ENCODE measurements at regions not wholly inside any gene's neighbourhood (a gene's known extent, or its start where the extent isn't known, plus 50 kb on each side); places are given as distances from the start of the nearest gene placed in this dataset.

- no peaks in the 10 kb centered on the region for H3K36me3 ChIP-seq (ENCODE audit: insufficient read depth, low read length)
- H3K27me3 ChIP-seq (ENCODE audit: insufficient read depth, low read length) = no peaks in the 10 kb centered on the region
- no peak overlapping the region for H3K4me3 ChIP-seq (ENCODE audit: low read length)
- H3K4me1 ChIP-seq (ENCODE audit: insufficient read depth, low read length) = no peaks in the 10 kb centered on the region
- H3K9ac ChIP-seq (ENCODE audit: low read depth, low read length) = no peak overlapping the region
- no peak overlapping the region for H3K27ac ChIP-seq (ENCODE audit: low read depth, low read length)
- no peaks in the 10 kb centered on the region for H3K9me3 ChIP-seq (ENCODE audit: insufficient read depth, low read depth, low read length)
These were observed 199.2 kb upstream of the SLC39A10 start for GRCh38 chr2:195457873-195458272.

- Histone ChIP-seq H3K27me3 (ENCODE audit: insufficient read depth, low read length) (no peaks in the 10 kb centered on the region), H3K4me3 (ENCODE audit: low read length) (no peak overlapping the region), H3K9me3 (ENCODE audit: insufficient read depth, low read depth, low read length) (no peaks in the 10 kb centered on the region), H3K36me3 (ENCODE audit: insufficient read depth, low read length) (no peaks in the 10 kb centered on the region), H3K9ac (ENCODE audit: low read depth, low read length) (no peak overlapping the region), H3K4me1 (ENCODE audit: insufficient read depth, low read length) (no peaks in the 10 kb centered on the region), H3K27ac (ENCODE audit: low read depth, low read length) (no peak overlapping the region)
- 92% methylated on average over 2 of the region's 2 CpGs for WGBS
These were observed 200.3 kb upstream of the SLC39A10 start for GRCh38 chr2:195456771-195457170.

GRCh38 chr2:195451160-195451559, 205.9 kb upstream of the SLC39A10 start:
- 96% methylated on average over 4 of the region's 4 CpGs for WGBS
- H3K4me3 ChIP-seq (ENCODE audit: low read length) = no peak overlapping the region
- H3K27me3 ChIP-seq (ENCODE audit: insufficient read depth, low read length) = no peaks in the 10 kb centered on the region
- H3K9ac ChIP-seq (ENCODE audit: low read depth, low read length) = no peak overlapping the region
- no peaks in the 10 kb centered on the region for H3K9me3 ChIP-seq (ENCODE audit: insufficient read depth, low read depth, low read length)
- no peak overlapping the region for H3K27ac ChIP-seq (ENCODE audit: low read depth, low read length)
- no peaks in the 10 kb centered on the region for H3K36me3 ChIP-seq (ENCODE audit: insufficient read depth, low read length)
- no peaks in the 10 kb centered on the region for H3K4me1 ChIP-seq (ENCODE audit: insufficient read depth, low read length)

GRCh38 chr2:195450552-195451113, 206.4 kb upstream of the SLC39A10 start:
- H3K36me3 ChIP-seq (ENCODE audit: insufficient read depth, low read length) = no peaks in the 10 kb centered on the region
- H3K4me1 ChIP-seq (ENCODE audit: insufficient read depth, low read length) = no peaks in the 10 kb centered on the region
- H3K27me3 ChIP-seq (ENCODE audit: insufficient read depth, low read length) = no peaks in the 10 kb centered on the region
- WGBS = 93% methylated on average over 3 of the region's 3 CpGs
- no peak overlapping the region for H3K4me3 ChIP-seq (ENCODE audit: low read length)
- no peak overlapping the region for H3K27ac ChIP-seq (ENCODE audit: low read depth, low read length)
- H3K9ac ChIP-seq (ENCODE audit: low read depth, low read length) = no peak overlapping the region
- no peaks in the 10 kb centered on the region for H3K9me3 ChIP-seq (ENCODE audit: insufficient read depth, low read depth, low read length)

GRCh38 chr2:195447323-195447975, 209.6 kb upstream of the SLC39A10 start:
- 92% methylated on average over 5 of the region's 5 CpGs for WGBS

GRCh38 chr2:195445639-195446038, 211.4 kb upstream of the SLC39A10 start:
- Histone ChIP-seq H3K9ac (ENCODE audit: low read depth, low read length) (no peak overlapping the region), H3K4me3 (ENCODE audit: low read length) (no peak overlapping the region), H3K9me3 (ENCODE audit: insufficient read depth, low read depth, low read length) (no peaks in the 10 kb centered on the region), H3K36me3 (ENCODE audit: insufficient read depth, low read length) (no peaks in the 10 kb centered on the region), H3K27me3 (ENCODE audit: insufficient read depth, low read length) (no peaks in the 10 kb centered on the region), H3K4me1 (ENCODE audit: insufficient read depth, low read length) (no peaks in the 10 kb centered on the region), H3K27ac (ENCODE audit: low read depth, low read length) (no peak overlapping the region)
- WGBS = no CpG with 5 or more reads among the region's 1 CpG

More at GRCh38 chr2:195447323-195447975, 209.6 kb upstream of the SLC39A10 start:
- no peaks in the 10 kb centered on the region for H3K36me3 ChIP-seq (ENCODE audit: insufficient read depth, low read length)
- H3K4me3 ChIP-seq (ENCODE audit: low read length) = no peak overlapping the region
- H3K9ac ChIP-seq (ENCODE audit: low read depth, low read length) = no peak overlapping the region
- no peaks in the 10 kb centered on the region for H3K9me3 ChIP-seq (ENCODE audit: insufficient read depth, low read depth, low read length)
- H3K4me1 ChIP-seq (ENCODE audit: insufficient read depth, low read length) = no peaks in the 10 kb centered on the region
- no peaks in the 10 kb centered on the region for H3K27me3 ChIP-seq (ENCODE audit: insufficient read depth, low read length)
- no peak overlapping the region for H3K27ac ChIP-seq (ENCODE audit: low read depth, low read length)

- no peaks in the 10 kb centered on the region for H3K27me3 ChIP-seq (ENCODE audit: insufficient read depth, low read length)
- no CpG with 5 or more reads among the region's 2 CpGs for WGBS
- no peak overlapping the region for H3K4me3 ChIP-seq (ENCODE audit: low read length)
- no peaks in the 10 kb centered on the region for H3K4me1 ChIP-seq (ENCODE audit: insufficient read depth, low read length)
- no peak overlapping the region for H3K27ac ChIP-seq (ENCODE audit: low read depth, low read length)
- H3K9ac ChIP-seq (ENCODE audit: low read depth, low read length) = no peak overlapping the region
- H3K9me3 ChIP-seq (ENCODE audit: insufficient read depth, low read depth, low read length) = no peaks in the 10 kb centered on the region
- H3K36me3 ChIP-seq (ENCODE audit: insufficient read depth, low read length) = no peaks in the 10 kb centered on the region
These were observed 213.1 kb upstream of the SLC39A10 start for GRCh38 chr2:195443926-195444325.

- Histone ChIP-seq H3K9ac (ENCODE audit: low read depth, low read length) (no peak overlapping the region), H3K27ac (ENCODE audit: low read depth, low read length) (no peak overlapping the region), H3K36me3 (ENCODE audit: insufficient read depth, low read length) (no peaks in the 10 kb centered on the region), H3K4me1 (ENCODE audit: insufficient read depth, low read length) (no peaks in the 10 kb centered on the region), H3K27me3 (ENCODE audit: insufficient read depth, low read length) (no peaks in the 10 kb centered on the region), H3K4me3 (ENCODE audit: low read length) (no peak overlapping the region), H3K9me3 (ENCODE audit: insufficient read depth, low read depth, low read length) (no peaks in the 10 kb centered on the region)
- WGBS = 90% methylated on average over 3 of the region's 3 CpGs
These were observed 214.4 kb upstream of the SLC39A10 start for GRCh38 chr2:195442458-195443175.

- Histone ChIP-seq H3K27me3 (ENCODE audit: insufficient read depth, low read length) (no peaks in the 10 kb centered on the region), H3K4me1 (ENCODE audit: insufficient read depth, low read length) (no peaks in the 10 kb centered on the region), H3K27ac (ENCODE audit: low read depth, low read length) (no peak overlapping the region), H3K9me3 (ENCODE audit: insufficient read depth, low read depth, low read length) (0 out of 2 replicates have a peak, but pooled peaks cover 12% of the 10 kb centered on the region), H3K4me3 (ENCODE audit: low read length) (no peak overlapping the region), H3K36me3 (ENCODE audit: insufficient read depth, low read length) (no peaks in the 10 kb centered on the region), H3K9ac (ENCODE audit: low read depth, low read length) (no peak overlapping the region)
- 97% methylated on average over 7 of the region's 7 CpGs for WGBS
These were observed 218.3 kb upstream of the SLC39A10 start for GRCh38 chr2:195438692-195439091.

GRCh38 chr2:195437521-195437920, 219.5 kb upstream of the SLC39A10 start:
- WGBS = 96% methylated on average over 18 of the region's 18 CpGs
- Histone ChIP-seq H3K9ac (ENCODE audit: low read depth, low read length) (no peak overlapping the region), H3K27ac (ENCODE audit: low read depth, low read length) (no peak overlapping the region), H3K4me3 (ENCODE audit: low read length) (no peak overlapping the region), H3K9me3 (ENCODE audit: insufficient read depth, low read depth, low read length) (0 out of 2 replicates have a peak, but pooled peaks cover 17% of the 10 kb centered on the region), H3K36me3 (ENCODE audit: insufficient read depth, low read length) (no peaks in the 10 kb centered on the region), H3K27me3 (ENCODE audit: insufficient read depth, low read length) (no peaks in the 10 kb centered on the region), H3K4me1 (ENCODE audit: insufficient read depth, low read length) (no peaks in the 10 kb centered on the region)

GRCh38 chr2:195434346-195434745, 222.7 kb upstream of the SLC39A10 start:
- no peaks in the 10 kb centered on the region for H3K36me3 ChIP-seq (ENCODE audit: insufficient read depth, low read length)
- H3K27me3 ChIP-seq (ENCODE audit: insufficient read depth, low read length) = no peaks in the 10 kb centered on the region
- H3K9me3 ChIP-seq (ENCODE audit: insufficient read depth, low read depth, low read length) = 0 out of 2 replicates have a peak, but pooled peaks cover 17% of the 10 kb centered on the region
- no peak overlapping the region for H3K9ac ChIP-seq (ENCODE audit: low read depth, low read length)
- no peak overlapping the region for H3K27ac ChIP-seq (ENCODE audit: low read depth, low read length)
- no peak overlapping the region for H3K4me3 ChIP-seq (ENCODE audit: low read length)
- 86% methylated on average over 1 of the region's 1 CpG for WGBS
- H3K4me1 ChIP-seq (ENCODE audit: insufficient read depth, low read length) = no peaks in the 10 kb centered on the region
